Lower leg skin (tissue), 4 donors: ENCODE measurements at regions not wholly inside any gene's neighbourhood (a gene's known extent, or its start where the extent isn't known, plus 50 kb on each side); places are given as distances from the start of the nearest gene placed in this dataset.

Experiments
- DNase-seq, 2 donors: peaks; one replicate each; pipeline ENCODE4 v3.0.0-alpha.2; 2019; ENCODE audit warnings: low spot score in 2 of 2
- H3K4me3 ChIP-seq: fragments of 200-600 bp; sonication (generic); 2 replicates; pipeline ENCODE4 v1.5.1; 2017; ENCODE audit warnings: mild to moderate bottlenecking, low read depth; ENCODE audit not compliant: poor library complexity, severe bottlenecking
- POLR2A ChIP-seq, 2 donors: fragments of 450-650 bp; IDR thresholded peaks; one replicate each; pipeline ENCODE4 v1.6.1; 2016 to 2017; ENCODE audit warnings: antibody characterized with exemption in 2 of 2, mild to moderate bottlenecking in 1 of 2, moderate library complexity in 1 of 2
- WGBS, 2 donors: methylation state at CpG; one replicate each; pipeline ENCODE4 v1.1.5; 2018; 5-methylcytosine and 5-hydroxymethylcytosine counted together
- intact Hi-C: fragments of 100-400 bp; cut with DNase I; formaldehyde crosslinking; loops from one replicate; pipeline ENCODE4 v1.15.0; 2023; ENCODE audit warnings: low total_unique reads
- TF ChIP-seq, protein P1 (sequence below), 3 donors: fragments of 450-650 bp; IDR thresholded peaks; one replicate each; pipeline ENCODE4 v1.5.1; 2016; ENCODE audit warnings: antibody characterized with exemption in 3 of 3, mild to moderate bottlenecking in 3 of 3, moderate library complexity in 2 of 3

DNA sequence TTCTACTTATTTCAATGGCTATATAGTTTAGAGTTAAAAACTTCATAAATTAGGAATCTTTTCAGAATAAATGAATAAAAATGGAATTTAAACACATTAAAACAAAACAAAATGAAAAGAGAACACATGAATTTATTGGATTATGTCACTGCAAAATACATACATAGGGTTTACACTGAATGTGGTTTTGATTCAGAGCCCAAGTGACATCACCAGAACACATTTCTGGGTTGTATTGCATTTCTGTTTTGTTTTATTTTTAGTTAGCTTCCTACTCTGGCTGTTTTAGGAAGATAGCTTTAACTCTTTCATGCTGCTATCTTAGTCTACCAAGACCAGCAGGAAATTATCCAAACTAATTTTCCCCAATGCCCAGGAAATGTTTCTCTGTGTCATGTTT lies 1935.0 kb downstream of the EFNA5 start:
- no peak for DNase-seq
- no peak for TF ChIP-seq POLR2A (IDR thresholded peaks at IDR 0.05)
- TF ChIP-seq, protein P1, sequence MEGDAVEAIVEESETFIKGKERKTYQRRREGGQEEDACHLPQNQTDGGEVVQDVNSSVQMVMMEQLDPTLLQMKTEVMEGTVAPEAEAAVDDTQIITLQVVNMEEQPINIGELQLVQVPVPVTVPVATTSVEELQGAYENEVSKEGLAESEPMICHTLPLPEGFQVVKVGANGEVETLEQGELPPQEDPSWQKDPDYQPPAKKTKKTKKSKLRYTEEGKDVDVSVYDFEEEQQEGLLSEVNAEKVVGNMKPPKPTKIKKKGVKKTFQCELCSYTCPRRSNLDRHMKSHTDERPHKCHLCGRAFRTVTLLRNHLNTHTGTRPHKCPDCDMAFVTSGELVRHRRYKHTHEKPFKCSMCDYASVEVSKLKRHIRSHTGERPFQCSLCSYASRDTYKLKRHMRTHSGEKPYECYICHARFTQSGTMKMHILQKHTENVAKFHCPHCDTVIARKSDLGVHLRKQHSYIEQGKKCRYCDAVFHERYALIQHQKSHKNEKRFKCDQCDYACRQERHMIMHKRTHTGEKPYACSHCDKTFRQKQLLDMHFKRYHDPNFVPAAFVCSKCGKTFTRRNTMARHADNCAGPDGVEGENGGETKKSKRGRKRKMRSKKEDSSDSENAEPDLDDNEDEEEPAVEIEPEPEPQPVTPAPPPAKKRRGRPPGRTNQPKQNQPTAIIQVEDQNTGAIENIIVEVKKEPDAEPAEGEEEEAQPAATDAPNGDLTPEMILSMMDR (IDR thresholded peaks at IDR 0.05): no peak
- intact Hi-C loops: no loop called here
- no peak overlapping the region for H3K4me3 ChIP-seq

DNA sequence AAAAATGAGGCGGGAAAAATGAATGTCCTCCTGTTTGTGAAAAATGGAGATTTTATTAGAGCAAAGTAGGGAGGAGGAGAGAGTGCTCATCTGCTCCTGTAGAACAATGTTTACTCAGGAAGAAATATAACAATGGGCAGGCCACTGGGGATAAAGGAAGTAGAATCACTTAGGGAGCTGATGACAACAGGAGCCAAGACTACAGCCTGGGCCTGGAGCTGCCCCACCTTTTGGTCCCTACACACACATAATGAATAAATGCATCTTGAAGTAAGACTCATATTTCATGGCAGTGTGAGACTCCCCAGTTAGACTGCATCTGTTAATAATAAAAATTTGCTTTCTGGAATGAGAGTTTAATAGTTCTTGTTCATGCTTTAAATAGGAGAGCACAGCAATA lies 1939.8 kb downstream of the EFNA5 start:
- DNase-seq: no peak
- WGBS, 2 donors: 77 to 83% methylated on average over 1 of the region's 1 CpG

DNA sequence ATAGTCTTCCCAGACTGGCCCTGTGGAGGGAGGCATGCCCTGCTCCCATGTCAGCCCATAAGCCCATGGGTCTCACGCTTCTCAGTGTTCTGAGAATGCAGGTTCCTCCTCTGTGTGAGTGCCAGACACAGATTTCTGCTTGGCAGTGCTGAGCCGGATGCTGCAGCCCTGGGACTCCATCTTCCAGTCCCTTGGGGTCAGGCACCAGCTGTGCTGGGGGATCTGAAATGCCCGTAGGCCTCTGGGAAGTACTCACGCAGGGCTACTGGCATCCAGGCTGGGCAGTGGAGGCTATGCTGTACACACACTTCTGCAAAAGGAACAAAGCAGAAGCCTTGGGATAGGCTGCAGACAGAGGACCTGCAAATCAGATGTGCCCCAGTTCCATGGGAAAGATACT lies 1944.6 kb downstream of the EFNA5 start:
- TF ChIP-seq POLR2A (IDR thresholded peaks at IDR 0.05): no peak
- TF ChIP-seq, protein P1 (IDR thresholded peaks at IDR 0.05): no peak
- no peak overlapping the region for H3K4me3 ChIP-seq
- WGBS, 2 donors: 90 to 97% methylated on average over 3 of the region's 4 CpGs
- no peak for DNase-seq
- intact Hi-C loops: no loop called here

More for the DNA sequence above, 1939.8 kb downstream of the EFNA5 start:
- no peak for TF ChIP-seq POLR2A (IDR thresholded peaks at IDR 0.05)
- TF ChIP-seq, protein P1 (IDR thresholded peaks at IDR 0.05): no peak
- H3K4me3 ChIP-seq: no peak overlapping the region
- intact Hi-C loops: no loop called here

DNA sequence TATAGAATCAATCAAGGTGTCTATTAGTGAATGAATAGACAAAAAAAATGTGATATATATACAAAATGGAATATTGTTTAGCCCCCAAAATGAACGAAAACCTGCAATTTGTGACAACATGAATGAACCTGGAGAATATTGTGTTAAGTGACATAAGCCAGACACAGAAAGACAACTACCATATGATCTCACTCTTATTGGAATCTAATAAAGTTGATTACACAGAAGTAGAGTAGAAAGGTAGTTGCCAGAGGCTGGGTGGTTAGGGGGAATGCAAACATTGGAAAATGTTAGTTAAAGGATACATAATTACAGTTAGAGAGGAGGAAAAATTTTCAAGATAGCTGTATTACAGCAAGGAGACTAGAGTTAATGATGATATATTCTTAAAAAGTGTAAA lies 1962.3 kb downstream of the EFNA5 start:
- TF ChIP-seq, protein P1 (IDR thresholded peaks at IDR 0.05): no peak
- no peak for TF ChIP-seq POLR2A (IDR thresholded peaks at IDR 0.05)
- DNase-seq: no peak
- intact Hi-C loops: no loop called here
- 79 to 84% methylated on average over 1 of the region's 1 CpG for WGBS, 2 donors
- H3K4me3 ChIP-seq: no peak overlapping the region

DNA sequence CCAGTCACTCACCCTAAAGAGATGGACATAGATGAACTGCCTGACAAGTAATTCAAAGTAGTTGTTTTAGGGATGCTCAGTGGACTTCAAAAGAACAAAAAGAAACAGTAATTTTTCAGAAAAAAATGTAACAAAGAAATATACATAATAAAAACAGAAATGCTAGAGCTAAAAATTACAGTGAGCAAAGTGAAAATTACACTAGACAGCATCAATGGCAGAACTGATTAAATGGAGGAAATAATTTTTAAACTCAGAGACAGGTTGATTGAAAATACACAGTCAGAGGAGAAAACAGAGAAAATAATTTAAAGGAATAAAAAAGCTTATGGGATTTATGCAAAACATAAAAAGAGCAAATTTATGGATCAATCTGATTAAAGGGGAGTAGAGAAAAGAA lies 1968.4 kb downstream of the EFNA5 start:
- TF ChIP-seq POLR2A (IDR thresholded peaks at IDR 0.05): no peak
- TF ChIP-seq, protein P1 (IDR thresholded peaks at IDR 0.05): no peak
- no peak overlapping the region for H3K4me3 ChIP-seq
- intact Hi-C loops: no loop called here
- no peak for DNase-seq

DNA sequence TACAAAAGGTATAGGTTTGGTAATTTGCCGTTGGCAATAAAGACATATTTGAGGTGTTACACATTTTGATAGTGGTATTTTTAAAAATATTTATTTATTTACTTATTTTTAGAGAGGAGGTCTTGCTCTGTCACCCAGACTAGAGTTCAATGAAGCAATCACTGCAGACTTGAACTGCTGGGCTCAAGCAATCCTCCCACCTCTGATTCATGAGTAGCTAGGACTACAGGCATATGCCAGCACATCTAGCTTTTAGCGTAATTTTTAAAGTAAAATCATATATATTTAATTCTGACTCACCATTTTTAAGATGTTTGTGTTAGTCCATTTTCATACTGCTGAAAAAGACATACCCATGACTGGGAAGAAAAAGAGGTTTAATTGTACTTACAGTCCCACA lies 1974.3 kb downstream of the EFNA5 start:
- intact Hi-C loops: no loop called here
- no peak for DNase-seq
- 94 to 99% methylated on average over 2 of the region's 2 CpGs for WGBS, 2 donors
- no peak overlapping the region for H3K4me3 ChIP-seq
- no peak for TF ChIP-seq POLR2A (IDR thresholded peaks at IDR 0.05)
- TF ChIP-seq, protein P1 (IDR thresholded peaks at IDR 0.05): no peak
